Keratinocyte (primary cell): ENCODE measurements at regions not wholly inside any gene's neighbourhood (a gene's known extent, or its start where the extent isn't known, plus 50 kb on each side); places are given as distances from the start of the nearest gene placed in this dataset.

Source experiments
- DNase-seq: peaks from one replicate; pipeline ENCODE4 v3.0.0-alpha.2; 2011; ENCODE audit warnings: low read depth, missing footprints, low spot score
- FAIRE-seq: peaks from 2 replicates; lab custom pipeline; 2011; peaks lifted over from hg19 to GRCh38; lab: Jason Lieb, UNC
- H2AFZ ChIP-seq: 2 replicates; pipeline ENCODE4 v1.6.0; 2012; ENCODE audit warnings: low read length, control low read depth, inconsistent platforms; ENCODE audit not compliant: control insufficient read depth
- H3K27ac ChIP-seq: 2 replicates; pipeline ENCODE4 v1.5.1; 2011; ENCODE audit warnings: low read length; ENCODE audit not compliant: control insufficient read depth, insufficient read depth
- H3K27me3 ChIP-seq: 3 replicates; pipeline ENCODE4 v1.6.0; 2011; ENCODE audit warnings: low read length; ENCODE audit not compliant: control insufficient read depth, insufficient read depth; ENCODE audit errors: extremely low read depth
- H3K36me3 ChIP-seq, 2 experiments: 2 replicates in 1 of 2; 3 replicates in 1 of 2; pipeline ENCODE4 v1.5.1; 2011; ENCODE audit warnings: low read length in 2 of 2, mild to moderate bottlenecking in 1 of 2; ENCODE audit not compliant: control insufficient read depth in 2 of 2, insufficient read depth in 2 of 2; ENCODE audit errors: extremely low read depth in 1 of 2
- H3K4me1 ChIP-seq: 3 replicates; pipeline ENCODE4 v1.5.1; 2011; ENCODE audit warnings: low read length; ENCODE audit not compliant: control insufficient read depth, insufficient read depth; ENCODE audit errors: extremely low read depth
- H3K4me2 ChIP-seq: 3 replicates; pipeline ENCODE4 v1.6.0; 2011; ENCODE audit warnings: low read depth, low read length; ENCODE audit not compliant: control insufficient read depth, insufficient read depth; ENCODE audit errors: extremely low read depth
- H3K4me3 ChIP-seq, 3 experiments: fragments of 200-600 bp in 1 of 3; sonication (generic) in 1 of 3; 2 replicates in 2 of 3; 3 replicates in 1 of 3; pipeline ENCODE4 v1.5.1; 2011 to 2016; ENCODE audit warnings: low read length in 3 of 3, mild to moderate bottlenecking in 3 of 3, control low read depth in 2 of 3, inconsistent platforms in 1 of 3, low read depth in 1 of 3, mixed read lengths in 1 of 3, mixed run types in 1 of 3, moderate library complexity in 1 of 3; ENCODE audit not compliant: control insufficient read depth in 2 of 3, insufficient read depth in 2 of 3; ENCODE audit errors: extremely low read depth in 1 of 3
- H3K79me2 ChIP-seq: 2 replicates; pipeline ENCODE4 v1.6.0; 2012; ENCODE audit warnings: low read length; ENCODE audit not compliant: control insufficient read depth, insufficient read depth
- H3K9ac ChIP-seq: 3 replicates; pipeline ENCODE4 v1.6.0; 2011; ENCODE audit warnings: low read length; ENCODE audit not compliant: control insufficient read depth, insufficient read depth; ENCODE audit errors: extremely low read depth
- H3K9me1 ChIP-seq: 3 replicates; pipeline ENCODE4 v1.6.0; 2011; ENCODE audit warnings: low read length; ENCODE audit not compliant: control insufficient read depth, insufficient read depth; ENCODE audit errors: extremely low read depth
- H3K9me3 ChIP-seq: 2 replicates; pipeline ENCODE4 v1.5.1; 2012; ENCODE audit warnings: low read depth, low read length; ENCODE audit not compliant: control insufficient read depth
- H4K20me1 ChIP-seq: 3 replicates; pipeline ENCODE4 v1.6.0; 2011; ENCODE audit warnings: low read length; ENCODE audit not compliant: control insufficient read depth, insufficient read depth; ENCODE audit errors: extremely low read depth
- CTCF ChIP-seq, 3 experiments: IDR thresholded peaks in 1 of 3; conservative IDR thresholded peaks in 1 of 3; optimal IDR thresholded peaks in 1 of 3; 2 replicates in 2 of 3; 3 replicates in 1 of 3; pipeline versions ENCODE3 to v1.5.1; 2011; ENCODE audit warnings: low read length in 3 of 3, mild to moderate bottlenecking in 3 of 3, moderate library complexity in 2 of 3, control low read depth in 1 of 3, inconsistent platforms in 1 of 3; ENCODE audit not compliant: insufficient read depth in 2 of 3; ENCODE audit errors: extremely low read depth in 1 of 3
- EZH2 ChIP-seq: IDR thresholded peaks from one replicate; pipeline ENCODE4 v1.6.1; 2012; ENCODE audit warnings: inconsistent platforms, mild to moderate bottlenecking, low read length, moderate library complexity
- dilution Hi-C: fragments of 300-500 bp; cut with MboI; formaldehyde crosslinking; loops from one replicate; pipeline ENCODE4 v1.7.0; 2020; ENCODE audit warnings: low sequenced_read_pairs; ENCODE audit not compliant: extremely low pct_ligation_motif_present

GRCh38 chr15:47570881-47571640 is 146.2 kb upstream of the SEMA6D start:
- H3K9me3 ChIP-seq: no peaks in the 10 kb centered on the region
- peaks cover 3% of the 10 kb centered on the region for H3K4me1 ChIP-seq
- TF ChIP-seq CTCF (optimal IDR thresholded peaks at IDR 0.05 in 1 of 3, IDR thresholded peaks at IDR 0.05 in 1 of 3, conservative IDR thresholded peaks at IDR 0.05 in 1 of 3; ENCODE audit: extremely low read depth in 1 of 3, insufficient read depth in 2 of 3, low read length in 3 of 3) (no peak), EZH2 (no peak)
- H3K9me1 ChIP-seq: no peaks in the 10 kb centered on the region
- H4K20me1 ChIP-seq: no peaks in the 10 kb centered on the region
- no peak overlapping the region for H3K27ac ChIP-seq
- no peaks in the 10 kb centered on the region for H3K79me2 ChIP-seq
- FAIRE-seq: no peak
- no peak for DNase-seq
- no peak overlapping the region for H2AFZ ChIP-seq
- no peaks in the 10 kb centered on the region for H3K36me3 ChIP-seq
- H3K9ac ChIP-seq: no peak overlapping the region
- H3K4me3 ChIP-seq: no peak overlapping the region
- dilution Hi-C loops: no loop called here
- H3K4me2 ChIP-seq: no peak overlapping the region
- no peaks in the 10 kb centered on the region for H3K27me3 ChIP-seq

GRCh38 chr15:47573673-47574072 is 143.6 kb upstream of the SEMA6D start:
- H4K20me1 ChIP-seq: no peaks in the 10 kb centered on the region
- H3K27ac ChIP-seq: no peak overlapping the region
- H2AFZ ChIP-seq: no peak overlapping the region
- no peak overlapping the region for H3K4me3 ChIP-seq
- H3K9me1 ChIP-seq: no peaks in the 10 kb centered on the region
- no peak overlapping the region for H3K4me2 ChIP-seq
- H3K4me1 ChIP-seq: peaks cover 3% of the 10 kb centered on the region
- FAIRE-seq: no peak
- H3K27me3 ChIP-seq: no peaks in the 10 kb centered on the region
- no peak for TF ChIP-seq EZH2
- TF ChIP-seq CTCF (optimal IDR thresholded peaks at IDR 0.05 in 1 of 3, IDR thresholded peaks at IDR 0.05 in 1 of 3, conservative IDR thresholded peaks at IDR 0.05 in 1 of 3; ENCODE audit: extremely low read depth in 1 of 3, insufficient read depth in 2 of 3, low read length in 3 of 3): no peak
- dilution Hi-C loops: no loop called here
- H3K36me3 ChIP-seq: no peaks in the 10 kb centered on the region
- H3K9ac ChIP-seq: no peak overlapping the region
- no peaks in the 10 kb centered on the region for H3K9me3 ChIP-seq
- no peaks in the 10 kb centered on the region for H3K79me2 ChIP-seq
- DNase-seq: no peak
